K562 (cell line): ENCODE measurements at regions not wholly inside any gene's neighbourhood (a gene's known extent, or its start where the extent isn't known, plus 50 kb on each side); places are given as distances from the start of the nearest gene placed in this dataset.
A peak's percentile ranks its signal among the peaks of the same experiment; 100 is the strongest.

Experiments used
- ATAC-seq: fragments of 200-7000 bp; cut with Tn5 transposase; 3 replicates; pipeline ENCODE4 v1.9.1; 2020; ENCODE audit warnings: moderate library complexity
- BruUV-seq: library from RNA; stranded (reverse); fragments of 400-500 nt; replicated peaks from 2 replicates; lab custom pipeline; 2021; lab: Mats Ljungman, UMichigan
- CTCF ChIA-PET: fragments of 300-600 bp; formaldehyde crosslinking; extraction: SDS; loops from one replicate; lab custom pipeline; 2021; ENCODE audit warnings: low intra/inter-chr PET ratio; lab: Yijun Ruan, JAX
- POLR2A ChIA-PET: fragments of 300-600, 350-650 bp; sonication (Branson Sonifier 250); formaldehyde crosslinking; extraction: SDS; loops from one replicate; lab custom pipeline; 2021; ENCODE audit warnings: antibody characterized with exemption, inconsistent platforms; lab: Yijun Ruan, JAX
- DNase-seq, 4 experiments: peaks; one replicate each; pipeline versions ENCODE4 v3.0.0 to v3.0.0-alpha.2; 2011 to 2018; ENCODE audit warnings: low spot score in 3 of 4, mixed read lengths in 3 of 4; ENCODE audit errors: extremely low read depth in 1 of 4
- FAIRE-seq: peaks from 2 replicates; lab custom pipeline; 2011; peaks lifted over from hg19 to GRCh38; lab: Jason Lieb, UNC
- H2AFZ ChIP-seq: 2 replicates; pipeline ENCODE4 v1.6.0; 2011; ENCODE audit warnings: low read depth, low read length, control low read depth, inconsistent platforms
- H3K27ac ChIP-seq: fragments of 200-600 bp; 3 replicates; pipeline ENCODE4 v1.8.0; 2011; ENCODE audit warnings: low read depth, mild to moderate bottlenecking, control low read depth, inconsistent platforms, low read length, moderate library complexity, mixed read lengths; ENCODE audit errors: extremely low read depth
- H3K27me3 ChIP-seq, 2 experiments: fragments of 300-600 bp in 1 of 2; 2 replicates in 1 of 2; 3 replicates in 1 of 2; pipeline versions ENCODE4 v1.6.0 to v1.8.0; 2011; ENCODE audit warnings: inconsistent platforms in 2 of 2, low read length in 2 of 2, mild to moderate bottlenecking in 1 of 2, mixed read lengths in 1 of 2, moderate library complexity in 1 of 2; ENCODE audit not compliant: control insufficient read depth in 2 of 2, insufficient read depth in 2 of 2
- H3K36me3 ChIP-seq: fragments of 300-600 bp; 3 replicates; pipeline ENCODE4 v1.8.0; 2011; ENCODE audit warnings: mild to moderate bottlenecking, low read length, inconsistent platforms; ENCODE audit not compliant: control insufficient read depth, insufficient read depth
- H3K4me1 ChIP-seq, 2 experiments: fragments of 200-600 bp in 1 of 2; replicated peaks in 1 of 2; 2 replicates in 1 of 2; 3 replicates in 1 of 2; pipeline versions ENCODE4 v1.5.1 to v1.8.0; 2011; ENCODE audit warnings: inconsistent platforms in 2 of 2, low read length in 2 of 2, mild to moderate bottlenecking in 1 of 2, mixed read lengths in 1 of 2, moderate library complexity in 1 of 2; ENCODE audit not compliant: control insufficient read depth in 2 of 2, insufficient read depth in 2 of 2
- H3K4me2 ChIP-seq: 2 replicates; pipeline ENCODE4 v1.6.1; 2011; ENCODE audit warnings: low read length, control low read depth, inconsistent platforms, mixed read lengths; ENCODE audit not compliant: insufficient read depth
- H3K4me3 ChIP-seq: fragments of 200-600 bp; sonication (generic), shearing (Covaris generic); 2 replicates; pipeline ENCODE4 v1.5.1; 2016; ENCODE audit warnings: control low read depth, inconsistent platforms
- H3K79me2 ChIP-seq: fragments of 200-600 bp; 3 replicates; pipeline ENCODE4 v1.8.0; 2011; ENCODE audit warnings: low read length, inconsistent platforms; ENCODE audit not compliant: control insufficient read depth, insufficient read depth
- H3K9ac ChIP-seq, 2 experiments: 2 replicates each; pipeline versions ENCODE4 v1.6.0 to v1.6.1; 2011; ENCODE audit warnings: low read depth in 2 of 2, low read length in 2 of 2, control low read depth in 1 of 2, inconsistent platforms in 1 of 2, mild to moderate bottlenecking in 1 of 2, mixed read lengths in 1 of 2; ENCODE audit not compliant: insufficient read depth in 1 of 2
- H3K9me1 ChIP-seq: one replicate; pipeline ENCODE4 v1.6.0; 2011; ENCODE audit warnings: inconsistent platforms, mild to moderate bottlenecking, low read length, moderate library complexity; ENCODE audit not compliant: control insufficient read depth, insufficient read depth
- H3K9me3 ChIP-seq: replicated peaks from 2 replicates; pipeline ENCODE4 v1.5.1; 2011; ENCODE audit warnings: low read depth, low read length, inconsistent platforms; ENCODE audit not compliant: control insufficient read depth, insufficient read depth
- H4K20me1 ChIP-seq: replicated peaks from 2 replicates; pipeline ENCODE4 v1.6.1; 2011; ENCODE audit warnings: low read length, inconsistent platforms, mixed read lengths; ENCODE audit not compliant: control insufficient read depth, insufficient read depth
- ATF3 ChIP-seq, 2 experiments: fragments of 450-650 bp in 1 of 2; sonication (generic) in 1 of 2; formaldehyde crosslinking in 1 of 2; IDR thresholded peaks in 1 of 2; conservative IDR thresholded peaks in 1 of 2; 2 replicates each; pipeline versions ENCODE4 v1.6.1 to v1.8.1; 2016 to 2023; ENCODE audit warnings: mild to moderate bottlenecking in 2 of 2, moderate library complexity in 2 of 2, inconsistent platforms in 1 of 2, missing genetic modification reagents in 1 of 2
- BDP1 ChIP-seq: IDR thresholded peaks from 3 replicates; pipeline ENCODE4 v1.6.1; 2011; ENCODE audit not compliant: insufficient read length, insufficient read depth
- CAMTA2 ChIP-seq: fragments of 250-450 bp; sonication (Bioruptor Pico); conservative IDR thresholded peaks from 2 replicates; pipeline ENCODE4 v1.5.1; 2022
- FOSL1 ChIP-seq: fragments of 200-800 bp; sonication (Bioruptor generic); conservative IDR thresholded peaks from 2 replicates; pipeline ENCODE4 v1.6.1; 2016; ENCODE audit warnings: missing genetic modification characterization, missing compliant biosample characterization
- GMEB1 ChIP-seq: fragments of 250-450 bp; sonication (Bioruptor Pico); IDR thresholded peaks from 2 replicates; pipeline ENCODE4 v1.4.0; 2020; ENCODE audit warnings: mild to moderate bottlenecking
- HBP1 ChIP-seq: fragments of 450-650 bp; formaldehyde crosslinking; IDR thresholded peaks from 2 replicates; pipeline ENCODE4 v1.4.0; 2022; ENCODE audit warnings: missing genetic modification characterization
- JUND ChIP-seq, 2 experiments: IDR thresholded peaks; 2 replicates in 1 of 2; 3 replicates in 1 of 2; pipeline ENCODE4 v1.6.1; 2011; ENCODE audit warnings: borderline replicate concordance in 2 of 2, low read depth in 2 of 2, low read length in 2 of 2, improper control_type of control experiment in 1 of 2, missing biosample characterization in 1 of 2, missing genetic modification characterization in 1 of 2, missing genetic modification reagents in 1 of 2
- LARP7 ChIP-seq: fragments of 450-650 bp; IDR thresholded peaks from 2 replicates; pipeline ENCODE4 v1.6.1; 2016
- RAD21 ChIP-seq, 2 experiments: fragments of 250-450 bp in 1 of 2; fragments of 450-650 bp in 1 of 2; sonication (Bioruptor Pico) in 1 of 2; formaldehyde crosslinking in 1 of 2; IDR thresholded peaks in 1 of 2; conservative IDR thresholded peaks in 1 of 2; 2 replicates each; pipeline versions ENCODE4 v1.4.0 to v1.8.0; 2020 to 2022; ENCODE audit warnings: mild to moderate bottlenecking in 2 of 2, moderate library complexity in 1 of 2
- RBM22 ChIP-seq: fragments of 200-400 bp; formaldehyde crosslinking; IDR thresholded peaks from 2 replicates; pipeline ENCODE4 v1.6.1; 2018; ENCODE audit warnings: low read length, low read depth; ENCODE audit not compliant: poor library complexity, severe bottlenecking
- SMARCA5 ChIP-seq: fragments of 450-650 bp; IDR thresholded peaks from 2 replicates; pipeline ENCODE4 v1.6.1; 2016
- SMARCC2 ChIP-seq: fragments of 450-650 bp; IDR thresholded peaks from 2 replicates; pipeline ENCODE4 v1.6.1; 2017; ENCODE audit warnings: antibody characterized with exemption, moderate library complexity, mild to moderate bottlenecking, low read depth
- TBL1XR1 ChIP-seq, 2 experiments: IDR thresholded peaks; 2 replicates each; pipeline ENCODE4 v1.6.1; 2012; ENCODE audit warnings: improper control_type of control experiment in 2 of 2, low read length in 2 of 2, mild to moderate bottlenecking in 1 of 2
- ZNF57 ChIP-seq: fragments of 450-650 bp; formaldehyde crosslinking; IDR thresholded peaks from 2 replicates; pipeline ENCODE4 v1.4.0; 2020; ENCODE audit warnings: mild to moderate bottlenecking, moderate library complexity
- WGBS: fragments of 100-300 bp; shearing (Covaris generic); methylation state at CpG from one replicate; pipeline ENCODE4 v1.1.6; 2016; ENCODE audit warnings: low coverage, mixed read lengths; ENCODE audit not compliant: insufficient coverage; ENCODE audit errors: missing lambda C conversion rate; 5-methylcytosine and 5-hydroxymethylcytosine counted together
- in situ Hi-C: fragments of 300-500 bp; cut with MboI; formaldehyde crosslinking; loops from 4 replicates; pipeline ENCODE4 v1.15.0; 2018; ENCODE audit warnings: inconsistent platforms, mixed read lengths
- intact Hi-C: fragments of 100-400 bp; cut with micrococcal nuclease; formaldehyde crosslinking; loops from 2 replicates; pipeline ENCODE4 v1.14.2; 2022

- H3K4me2 ChIP-seq, result no peak overlapping the region
Measured at GRCh38 chr6:105804424-105804823, 281.7 kb upstream of the PRDM1 start.

More at GRCh38 chr6:105804424-105804823, 281.7 kb upstream of the PRDM1 start:
- Histone ChIP-seq H3K4me1 (peaks cover 9 to 40% of the 10 kb centered on the region in 2 experiments), H3K79me2 (no peaks in the 10 kb centered on the region), H3K4me3 (no peak overlapping the region), H2AFZ (no peak overlapping the region), H3K9me1 (no peaks in the 10 kb centered on the region), H3K36me3 (no peaks in the 10 kb centered on the region), H3K9ac (no peak overlapping the region), H3K27ac (no peak overlapping the region), H3K9me3 (no peaks in the 10 kb centered on the region), H4K20me1 (no peaks in the 10 kb centered on the region), H3K27me3 (no peaks in the 10 kb centered on the region)
- FAIRE-seq (no peak), ATAC-seq (no peak), DNase-seq (no peak)
- TF ChIP-seq ATF3 (IDR thresholded peaks at IDR 0.05) (0 out of 2 replicates have a peak, but pooled peaks have one; percentile 44), ATF3 (CRISPR knock-in tag; conservative IDR thresholded peaks at IDR 0.05) (no peak), SMARCA5 (no peak), ZNF57 (CRISPR knock-in tag) (no peak), FOSL1 (tag) (peak; percentile 68; the same call in 1 of the 2 replicates), TBL1XR1 (IDR thresholded peaks at IDR 0.05; ENCODE audit: low read length in 2 of 2) (no peak), JUND (IDR thresholded peaks at IDR 0.05; ENCODE audit: borderline replicate concordance, low read depth, low read length) (peak; percentile 49; the same call in 1 of the 2 replicates), JUND (tag; IDR thresholded peaks at IDR 0.05; ENCODE audit: borderline replicate concordance, low read depth, low read length) (0 out of 3 replicates have a peak, but pooled peaks have one; percentile 35), CAMTA2 (CRISPR knock-in tag) (no peak), SMARCC2 (no peak), BDP1 (no peak), GMEB1 (CRISPR knock-in tag) (no peak), HBP1 (CRISPR knock-in tag) (no peak), RBM22 (no peak), LARP7 (no peak), RAD21 (CRISPR knock-in tag; conservative IDR thresholded peaks at IDR 0.05 in 1 of 2, IDR thresholded peaks at IDR 0.05 in 1 of 2) (no peak)
- BruUV-seq, result no TSS peak
- POLR2A ChIA-PET, result interaction anchor here (0.7 to 0.9 kb wide), 2 partner anchors 11 to 14 kb away, joined by 3 read pairs; no protein-coding TSS in a partner anchor
- CTCF ChIA-PET, result no interaction called here
- WGBS, result 55% methylated on average over 3 of the region's 3 CpGs
- in situ Hi-C loops (no loop called here), intact Hi-C loops (no loop called here)
